SKM-1 treated with dmso at 0.1 percent for 144 hours (cell line): ENCODE measurements at regions not wholly inside any gene's neighbourhood (a gene's known extent, or its start where the extent isn't known, plus 50 kb on each side); places are given as distances from the start of the nearest gene placed in this dataset.
"Not testable (repeated sequence)": the region's sequence is repeated elsewhere in the genome, so short reads cannot be mapped to it uniquely, and the experiment has no call there.

Experiments
- DNase-seq: peaks from one replicate; lab custom pipeline; 2025; ENCODE audit not compliant: unreplicated experiment; lab: John Stamatoyannopoulos, UW

DNA sequence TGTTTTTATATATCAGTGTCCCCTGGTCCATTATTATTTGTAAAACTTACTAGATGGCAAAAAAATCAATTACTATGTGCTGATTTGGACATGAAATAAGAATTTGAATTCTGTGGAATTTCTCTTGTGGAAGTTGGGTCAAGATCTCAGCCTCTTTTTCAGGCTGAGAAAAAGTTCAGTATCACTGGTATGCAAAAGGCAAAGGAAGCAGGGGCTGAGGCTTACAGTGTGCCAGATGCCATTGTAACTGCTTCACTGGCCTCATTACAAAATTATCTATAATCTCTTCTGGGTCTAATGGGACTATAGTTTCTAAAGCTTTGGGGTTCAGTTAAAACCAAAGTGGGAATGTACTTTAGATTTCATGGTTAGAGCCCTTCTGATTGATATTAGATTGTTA, 125.9 kb upstream of the SLC7A14 start:
- DNase-seq = no peak

DNA sequence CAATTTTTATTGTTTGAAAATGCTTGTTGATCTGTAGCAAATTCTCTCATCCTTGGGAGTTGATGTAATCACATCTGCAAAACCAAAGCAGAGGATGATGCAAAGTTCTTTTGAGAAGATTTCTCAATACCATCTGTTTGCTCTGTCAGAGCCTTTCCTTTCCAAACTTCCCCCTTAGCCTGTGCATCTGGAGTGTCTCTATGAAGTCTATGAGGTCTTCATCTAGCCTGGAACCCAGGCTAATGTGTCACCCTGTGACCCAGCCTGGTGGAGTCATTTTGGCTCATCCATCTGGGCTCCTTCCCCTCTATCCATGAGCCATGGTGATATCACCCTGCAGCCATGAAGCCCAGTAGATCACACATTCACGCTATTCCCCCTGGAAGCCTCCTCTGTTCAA, 123.2 kb upstream of the SLC7A14 start:
- peak; percentile 89 for DNase-seq

DNA sequence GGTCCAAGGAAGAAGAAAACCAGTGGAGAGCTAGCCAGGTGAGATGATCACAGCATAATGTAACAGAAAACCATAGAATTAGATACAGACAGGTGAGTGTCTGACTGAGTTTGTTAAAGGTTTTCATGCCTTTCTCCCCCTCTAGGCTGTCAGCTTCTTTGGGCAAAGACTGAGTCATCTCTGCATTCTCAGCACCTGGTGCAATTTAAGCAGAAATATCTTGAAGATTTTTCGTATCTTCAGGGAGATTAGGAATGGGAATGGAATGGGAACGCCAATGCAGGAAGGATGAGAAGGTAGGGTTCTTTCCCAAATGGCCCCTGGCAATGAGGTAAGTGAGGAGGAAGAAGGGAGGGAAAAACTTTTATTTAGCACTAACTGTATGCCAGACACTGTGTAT, 122.0 kb upstream of the SLC7A14 start:
- DNase-seq = no peak

DNA sequence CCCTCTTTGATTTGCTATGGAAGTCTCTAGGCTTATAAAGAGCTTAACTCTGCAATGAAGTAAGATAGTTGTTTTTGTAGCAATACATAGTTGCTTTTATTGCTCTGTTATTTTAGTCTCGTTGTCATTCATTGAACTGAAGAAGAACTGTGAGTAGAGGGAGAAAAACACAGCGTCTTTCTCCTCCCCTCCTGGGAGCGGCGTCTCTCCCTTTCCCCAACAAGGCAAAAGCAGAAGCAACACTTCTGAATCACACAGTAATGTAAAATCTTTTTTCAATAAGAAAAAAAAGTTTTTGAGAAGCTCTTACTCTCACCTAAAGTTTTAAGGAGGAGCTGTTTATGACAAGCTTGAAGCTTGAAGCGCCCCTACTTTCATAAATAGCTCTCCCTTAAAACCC, 119.3 kb upstream of the SLC7A14 start:
- no peak for DNase-seq

DNA sequence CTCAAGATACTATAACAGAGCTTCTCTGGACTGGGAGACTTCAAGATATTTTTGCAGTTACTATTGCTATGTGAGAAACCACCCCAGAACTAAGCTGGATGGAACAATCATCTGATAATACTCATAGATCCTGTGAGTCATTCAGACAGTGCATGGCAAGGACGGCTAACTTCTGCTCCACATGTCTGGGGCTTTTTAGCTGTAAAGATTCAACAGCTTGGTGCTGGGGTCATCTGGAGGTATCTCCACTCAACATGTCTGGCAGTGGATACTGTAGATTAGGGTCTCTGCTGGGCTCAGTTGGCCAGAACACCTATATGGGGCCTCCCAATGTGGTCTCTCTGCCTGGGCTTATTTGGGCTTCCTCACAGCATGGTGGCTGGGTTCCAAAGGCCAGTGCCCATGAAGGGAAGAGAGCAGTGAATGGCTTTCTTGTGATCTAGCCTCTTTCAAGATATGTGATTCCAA, 117.3 kb upstream of the SLC7A14 start:
- DNase-seq = no peak

DNA sequence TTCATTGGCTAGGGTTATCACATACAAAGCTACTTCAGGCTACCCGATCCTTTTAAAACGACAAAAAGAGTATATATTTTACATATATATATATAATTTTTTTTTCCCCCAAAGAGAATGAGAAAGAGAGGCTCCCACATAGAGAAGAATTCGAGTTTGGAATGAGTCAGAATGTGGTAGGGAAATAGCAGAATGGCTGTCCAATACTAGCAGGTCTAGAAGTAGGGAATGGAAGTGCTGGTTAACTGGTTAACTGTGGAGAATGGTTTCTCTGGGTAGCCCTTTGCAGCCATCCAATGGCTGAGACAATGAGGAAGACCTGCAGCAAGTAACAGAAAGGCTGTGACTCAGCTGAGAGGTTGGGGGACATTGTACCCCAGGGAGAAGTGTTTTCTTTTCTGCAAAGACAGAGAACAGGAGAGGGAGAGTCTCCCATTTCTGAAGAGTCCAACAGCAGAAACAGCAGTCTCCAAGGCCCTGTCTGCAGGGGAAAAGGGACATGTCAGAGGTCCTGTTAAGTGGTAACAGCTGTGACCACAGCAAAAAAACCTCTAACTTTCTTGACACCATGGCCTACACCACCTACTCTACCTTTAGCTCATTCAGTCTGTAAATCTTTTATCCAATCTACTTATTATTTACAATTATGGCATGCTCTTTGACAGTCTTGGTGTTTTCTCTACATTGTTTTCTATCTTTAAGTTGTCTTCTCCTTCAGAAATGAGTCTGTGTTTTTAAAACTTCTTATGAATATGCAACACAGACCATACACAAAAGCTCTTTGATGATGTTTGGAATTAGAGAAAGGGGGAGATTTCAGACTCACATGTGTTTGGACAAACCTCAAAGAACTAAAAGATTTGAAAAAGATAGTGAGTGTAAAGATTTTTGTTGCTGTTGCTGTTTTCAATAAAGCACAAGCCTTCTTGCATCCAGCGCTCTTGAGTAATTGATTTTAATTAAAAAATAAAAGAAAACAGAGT, 116.1 kb upstream of the SLC7A14 start:
- no peak for DNase-seq

DNA sequence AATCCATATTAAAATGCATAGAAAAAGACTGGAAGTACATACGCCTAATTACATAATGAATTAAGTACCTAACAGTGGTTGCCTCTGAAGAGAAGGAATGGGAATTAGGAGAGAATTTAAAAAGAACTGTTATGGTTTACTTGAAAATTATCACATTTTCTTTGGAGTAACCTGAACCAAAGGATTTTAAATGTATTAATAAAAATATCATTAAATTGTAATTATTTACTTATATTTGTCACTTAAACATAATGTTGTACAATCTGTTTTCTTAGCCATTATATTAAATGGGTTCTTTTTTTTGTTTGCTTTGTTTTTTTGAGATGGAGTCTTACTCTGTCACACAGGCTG, 114.2 kb upstream of the SLC7A14 start:
- DNase-seq = no peak

DNA sequence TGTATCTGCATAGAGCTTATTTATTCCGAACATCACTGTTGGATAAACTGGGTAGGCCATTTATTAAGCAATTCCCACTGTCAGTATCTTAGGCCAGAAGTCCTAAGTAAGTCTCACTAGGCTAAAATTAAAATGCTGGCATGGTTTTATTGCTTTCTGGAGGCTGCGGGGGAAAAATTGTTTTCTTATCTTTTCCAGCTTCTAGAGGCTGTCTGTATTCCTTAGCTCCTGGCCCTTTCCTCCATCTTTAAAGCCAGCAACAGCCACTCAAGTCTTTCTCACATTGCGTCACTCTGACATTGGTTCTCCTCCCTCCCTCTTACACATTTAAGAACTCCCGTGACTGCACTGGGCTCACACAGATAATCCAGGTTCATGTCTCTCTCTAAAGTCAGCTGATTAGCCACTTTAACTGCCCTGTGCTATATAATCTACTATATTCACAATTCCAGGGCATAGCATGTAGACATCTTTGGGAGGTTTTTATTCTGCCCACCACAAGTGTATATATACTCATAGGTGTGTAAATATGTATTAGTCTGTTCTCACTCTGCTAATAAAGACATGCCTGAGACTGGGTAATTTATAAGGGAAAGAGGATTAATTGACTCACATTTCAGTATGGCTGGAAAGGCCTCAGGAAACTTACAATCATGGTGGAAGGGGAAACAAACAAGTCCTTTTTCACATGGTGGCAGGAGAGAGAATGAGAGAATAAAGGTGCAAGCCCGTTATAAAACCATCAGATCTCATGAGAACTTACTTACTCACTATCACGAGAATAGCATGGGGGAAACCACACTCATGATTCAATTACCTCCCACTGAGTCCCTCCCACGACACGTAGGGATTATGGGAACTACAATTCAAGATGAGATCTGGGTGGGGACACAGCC, 113.5 kb upstream of the SLC7A14 start:
- no peak for DNase-seq

DNA sequence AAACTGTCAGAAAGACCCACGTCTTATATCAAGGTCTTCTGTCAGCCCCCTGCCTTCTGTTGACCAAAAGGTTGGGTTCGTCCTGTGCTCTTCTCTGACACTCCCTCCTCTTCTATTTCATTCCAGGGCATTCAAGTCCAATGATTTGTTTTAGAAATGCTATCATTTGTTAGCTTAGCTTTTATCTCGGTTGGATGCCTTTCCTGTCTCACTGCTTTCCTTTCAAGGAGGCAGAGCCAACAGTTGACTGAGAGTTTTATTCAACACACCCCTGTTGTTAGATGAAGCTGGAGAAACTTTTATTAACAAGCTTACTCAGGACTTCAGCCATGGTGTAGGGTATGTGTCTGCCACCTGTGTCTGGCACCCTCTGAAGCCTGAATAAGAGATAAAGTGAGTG, 112.0 kb upstream of the SLC7A14 start:
- no peak for DNase-seq

DNA sequence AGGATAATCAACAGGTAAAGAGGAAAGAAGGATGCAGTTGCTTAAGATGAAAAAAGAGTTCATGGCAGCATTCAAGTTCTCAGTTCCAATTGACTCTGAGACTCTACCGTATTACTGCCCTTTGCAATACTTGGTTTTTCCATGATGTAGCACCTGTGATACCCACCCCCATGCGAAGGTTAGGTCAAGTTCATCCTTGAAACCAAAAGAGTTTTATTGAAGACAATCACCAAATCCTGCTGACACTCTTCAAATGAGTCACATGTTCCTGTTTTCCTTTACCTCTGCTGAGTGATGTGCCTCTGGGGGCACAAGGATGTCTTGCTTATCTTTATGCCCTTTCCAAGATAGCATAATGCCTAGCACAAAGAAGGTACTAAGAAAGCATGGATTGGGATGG, 111.3 kb upstream of the SLC7A14 start:
- DNase-seq = no peak

DNA sequence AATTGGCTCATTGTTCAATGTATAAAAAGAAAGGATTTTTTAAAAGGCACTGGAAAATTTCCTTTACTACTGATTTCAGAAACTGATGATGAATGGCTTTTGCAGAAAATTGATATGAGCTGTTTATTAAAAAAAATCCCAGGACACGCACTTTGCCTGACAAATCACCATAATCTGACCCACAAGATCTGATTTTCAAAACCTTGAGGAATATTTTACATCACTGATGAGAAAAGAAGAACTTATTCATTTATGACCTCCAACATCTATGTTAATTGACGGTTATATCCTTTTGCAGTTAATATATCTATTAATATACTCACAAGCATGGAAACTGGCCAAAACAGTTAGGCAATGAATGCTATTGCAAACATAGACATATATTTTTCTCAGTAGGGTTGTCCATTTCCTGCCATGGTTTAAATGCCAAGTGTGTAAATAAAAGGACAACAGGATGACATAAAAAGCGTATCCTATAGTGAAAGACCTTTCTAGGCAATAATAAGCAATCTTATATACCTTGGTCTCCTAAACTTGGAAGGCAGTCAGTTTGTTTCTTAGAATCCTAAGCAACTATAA, 109.7 kb upstream of the SLC7A14 start:
- no peak for DNase-seq

DNA sequence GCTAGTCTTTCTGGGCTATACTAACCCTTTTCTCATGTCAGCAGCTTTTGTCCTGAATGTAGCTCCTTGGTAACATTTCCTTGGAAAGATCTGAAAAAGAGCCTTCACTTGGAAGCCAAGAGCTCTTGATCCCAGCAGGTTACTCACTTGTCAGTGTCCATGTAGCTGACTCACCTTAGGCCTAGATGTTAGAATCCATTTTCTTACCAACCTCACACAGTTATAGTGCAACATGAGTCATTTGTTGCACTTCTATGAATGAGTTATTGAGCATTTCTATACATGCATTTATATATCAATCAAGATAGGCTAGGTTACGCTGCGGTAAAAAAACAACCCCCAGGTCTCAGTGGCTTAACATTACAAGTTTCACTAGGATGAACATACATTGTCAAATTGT, 106.8 kb upstream of the SLC7A14 start:
- DNase-seq = no peak

DNA sequence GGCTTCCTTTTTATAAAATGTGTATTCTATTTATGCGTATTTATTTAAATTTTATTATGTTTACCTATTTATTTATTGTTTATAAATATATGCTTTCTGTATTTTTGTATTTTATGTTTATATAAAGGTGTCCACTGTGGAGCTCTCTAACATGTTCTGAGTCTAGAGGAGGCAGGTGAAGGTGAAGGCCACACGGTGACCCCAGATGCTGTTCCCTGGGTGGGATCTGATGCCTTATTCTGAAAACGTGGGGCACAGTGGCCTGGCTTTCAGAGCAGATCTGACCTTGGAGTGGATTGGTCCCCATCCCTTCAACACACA, 104.7 kb upstream of the SLC7A14 start:
- no peak for DNase-seq

DNA sequence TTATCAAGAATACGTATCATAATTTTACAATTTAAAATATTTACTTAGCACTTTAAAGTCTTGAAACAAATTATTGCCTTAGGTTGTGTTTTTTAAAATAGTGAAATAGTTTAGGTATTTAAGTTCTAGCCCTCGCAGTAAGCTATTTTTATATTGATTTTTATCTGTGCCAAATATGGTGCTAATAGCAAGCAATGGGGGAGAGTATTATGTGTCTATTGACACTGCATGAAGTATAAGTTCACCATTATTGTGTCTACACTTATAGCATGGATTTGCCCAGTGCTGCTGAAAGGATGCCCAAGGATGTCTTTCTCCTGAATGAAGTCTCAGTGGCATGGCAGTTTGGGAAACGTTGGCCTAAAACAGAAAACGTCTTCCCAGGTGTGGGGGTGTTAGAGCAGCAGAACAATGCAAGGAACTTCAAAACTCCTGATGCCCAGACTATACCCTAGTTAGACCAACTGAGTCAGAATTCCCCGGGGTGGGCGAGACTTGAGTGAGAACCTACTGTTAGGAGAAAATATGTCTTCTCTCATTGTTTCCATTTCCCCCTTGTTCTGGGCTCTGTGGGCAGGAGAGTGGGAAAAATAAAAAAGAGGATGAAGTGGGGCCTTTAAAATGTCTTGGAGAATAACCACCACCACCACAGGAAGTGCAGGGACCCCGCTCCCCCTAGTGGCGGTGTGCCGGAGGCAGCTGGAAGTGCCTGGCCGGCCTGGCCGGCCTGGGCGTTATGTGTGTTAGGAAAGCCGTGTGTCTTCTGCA, 104.2 kb upstream of the SLC7A14 start:
- DNase-seq = peak; percentile 5

DNA sequence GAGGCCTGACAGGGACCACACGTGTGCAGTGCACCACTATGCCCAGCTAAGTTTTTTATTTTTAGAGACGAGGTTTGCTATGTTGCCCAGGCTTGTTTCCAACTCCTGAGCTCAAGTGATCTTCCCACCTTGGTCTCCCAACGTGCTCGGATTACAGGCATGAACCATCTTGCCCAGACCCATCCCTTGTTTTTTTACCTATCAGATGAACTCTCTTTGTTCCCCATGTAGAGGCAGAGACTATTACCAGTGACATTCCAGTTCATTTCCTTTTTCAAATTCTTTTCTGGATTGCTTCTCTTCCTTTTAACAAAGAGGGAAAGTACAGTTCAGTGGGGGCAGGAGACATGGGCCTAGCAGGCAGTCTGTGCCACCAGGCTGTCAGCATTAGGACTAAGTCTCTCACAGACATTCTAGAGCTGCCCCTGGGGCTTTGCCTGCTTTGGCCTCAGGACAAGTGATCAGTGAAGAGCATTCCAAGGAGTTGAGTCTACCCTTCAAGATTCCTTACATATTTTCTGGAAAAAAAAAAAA, 103.5 kb upstream of the SLC7A14 start:
- DNase-seq = no peak

DNA sequence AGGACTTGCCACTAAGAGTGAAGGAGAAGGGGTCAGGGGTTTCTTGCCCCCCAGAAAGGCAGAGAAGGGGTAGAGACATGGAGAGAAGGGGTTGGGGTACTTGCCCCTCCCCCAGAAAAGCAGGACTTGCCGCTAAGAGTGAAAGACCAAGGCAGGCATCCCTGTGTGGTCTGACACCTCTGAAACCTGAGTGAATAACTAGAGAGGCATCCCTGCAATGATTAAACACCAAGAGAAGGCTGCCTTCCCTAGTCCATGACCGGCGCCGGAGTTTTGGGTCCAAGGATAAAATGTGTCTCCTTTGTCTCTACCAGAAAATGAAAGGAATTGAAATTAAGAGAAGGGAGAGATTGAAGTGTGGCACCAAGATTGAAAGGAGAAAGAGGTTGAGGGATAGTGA, 102.3 kb upstream of the SLC7A14 start:
- not testable (repeated sequence) for DNase-seq

DNA sequence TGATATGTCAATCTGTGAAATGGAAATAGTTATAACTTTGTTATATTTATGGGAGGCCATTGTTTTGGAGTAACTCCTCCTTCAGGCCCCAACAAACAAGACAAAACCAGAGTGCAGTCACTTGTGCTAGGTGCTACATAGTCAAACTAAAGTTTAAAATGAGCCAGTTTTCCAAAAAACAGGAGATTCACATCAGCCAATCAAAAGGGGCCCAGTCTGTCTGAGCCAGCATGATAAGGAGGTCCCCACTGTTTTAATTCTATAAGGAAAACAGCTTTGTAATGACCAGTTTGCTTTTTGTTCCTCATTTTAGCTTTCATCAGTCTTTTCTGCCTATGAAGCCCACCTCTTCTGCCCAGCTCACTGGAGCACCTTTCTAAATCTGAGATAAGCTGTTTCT, 94.7 kb upstream of the SLC7A14 start:
- DNase-seq = no peak

DNA sequence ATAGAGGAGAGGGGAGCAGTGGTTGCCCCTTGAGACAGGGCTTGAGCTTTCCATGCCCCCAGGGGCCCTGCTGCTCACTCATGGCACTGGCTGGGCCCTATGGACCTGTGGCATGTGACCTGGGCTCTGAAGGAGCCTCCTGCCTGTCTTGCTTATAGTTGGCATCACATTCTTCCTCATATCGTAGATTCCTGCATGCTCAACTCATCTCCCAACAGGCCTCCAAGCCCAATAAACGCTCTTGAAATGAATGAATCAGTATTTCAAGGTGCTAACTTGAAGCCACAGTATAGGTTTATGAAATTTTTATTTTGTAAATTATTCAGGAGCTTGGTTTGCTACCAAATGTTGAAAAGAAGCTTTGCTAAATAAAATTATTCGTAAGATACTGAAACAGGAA, 93.3 kb upstream of the SLC7A14 start:
- no peak for DNase-seq

DNA sequence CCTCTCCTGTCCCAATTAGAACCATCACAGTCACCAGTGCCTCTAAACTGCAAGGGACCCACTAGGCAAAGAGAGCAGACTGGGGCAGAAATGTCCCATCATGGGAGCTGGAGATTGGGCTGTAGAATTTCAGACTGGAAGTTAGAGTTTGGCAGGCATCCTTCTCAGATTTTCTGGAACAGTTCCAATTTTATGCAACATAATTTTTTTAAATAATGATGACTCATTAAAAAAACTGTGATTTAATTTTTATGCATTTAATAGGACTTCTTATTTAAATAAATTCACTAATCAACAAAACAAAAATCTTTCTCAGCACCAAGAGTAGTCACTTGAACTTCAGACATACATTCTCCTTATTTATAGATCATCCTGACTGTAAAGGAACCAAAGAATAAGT, 84.6 kb upstream of the SLC7A14 start:
- DNase-seq = no peak

DNA sequence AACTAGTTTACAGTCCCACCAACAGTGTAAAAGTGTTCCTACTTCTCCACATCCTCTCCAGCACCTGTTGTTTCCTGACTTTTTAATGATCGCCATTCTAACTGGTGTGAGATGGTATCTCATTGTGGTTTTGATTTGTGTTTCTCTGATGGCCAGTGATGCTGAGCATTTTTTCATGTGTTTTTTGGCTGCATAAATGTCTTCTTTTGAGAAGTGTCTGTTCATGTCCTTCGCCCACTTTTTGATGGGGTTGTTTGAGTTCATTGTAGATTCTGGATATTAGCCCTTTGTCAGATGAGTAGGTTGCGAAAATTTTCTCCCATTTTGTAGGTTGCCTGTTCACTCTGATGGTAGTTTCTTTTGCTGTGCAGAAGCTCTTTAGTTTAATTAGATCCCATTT, 77.1 kb upstream of the SLC7A14 start:
- DNase-seq = not testable (repeated sequence)

DNA sequence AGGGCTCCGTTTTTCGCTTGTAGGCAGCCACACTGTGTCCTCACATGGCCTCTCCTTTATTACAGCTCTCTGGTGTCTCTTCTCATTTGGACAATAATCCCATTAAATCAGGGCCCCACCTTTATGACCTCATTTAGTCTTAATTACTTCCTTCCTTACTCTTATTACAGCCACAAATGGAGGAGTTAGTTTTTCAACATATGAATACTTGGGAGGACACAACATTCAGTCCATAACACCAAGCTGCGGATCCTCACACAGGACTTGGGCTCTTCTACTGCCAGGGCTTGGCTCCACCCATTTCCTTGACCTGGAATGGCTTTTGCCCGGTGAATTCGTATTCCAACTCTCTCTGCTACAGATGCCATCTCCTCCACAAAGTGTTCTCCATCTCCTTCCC, 74.3 kb upstream of the SLC7A14 start:
- no peak for DNase-seq
